GM19463 (cell line): ENCODE measurements at regions not wholly inside any gene's neighbourhood (a gene's known extent, or its start where the extent isn't known, plus 50 kb on each side); places are given as distances from the start of the nearest gene placed in this dataset.
"Not testable (repeated sequence)": the region's sequence is repeated elsewhere in the genome, so short reads cannot be mapped to it uniquely, and the experiment has no call there.

Experiments used
- ATAC-seq: cut with Tn5 transposase; IDR thresholded peaks from one replicate; pipeline ENCODE4 v1.9.1; 2021; ENCODE audit warnings: mild to moderate bottlenecking, moderate library complexity; ENCODE audit not compliant: unreplicated experiment

GRCh38 chr4:59583845-59584568, 1616.1 kb upstream of the ADGRL3 start:
- no peak for ATAC-seq

GRCh38 chr4:59597536-59598329, 1602.4 kb upstream of the ADGRL3 start:
- no peak for ATAC-seq

GRCh38 chr4:59598330-59598618, 1601.9 kb upstream of the ADGRL3 start:
- ATAC-seq = no peak

GRCh38 chr4:59608466-59608865, 1591.7 kb upstream of the ADGRL3 start:
- no peak for ATAC-seq

- ATAC-seq = no peak
Observed at GRCh38 chr4:59612235-59612634, 1587.9 kb upstream of the ADGRL3 start.

GRCh38 chr4:59615316-59615715, 1584.8 kb upstream of the ADGRL3 start:
- no peak for ATAC-seq

GRCh38 chr4:59629348-59629747, 1570.8 kb upstream of the ADGRL3 start:
- ATAC-seq = no peak

- ATAC-seq = no peak
Observed at GRCh38 chr4:59630235-59630634, 1569.9 kb upstream of the ADGRL3 start.

- no peak for ATAC-seq
Observed at GRCh38 chr4:59630922-59631321, 1569.2 kb upstream of the ADGRL3 start.

- ATAC-seq = no peak
Observed at GRCh38 chr4:59637596-59637995, 1562.5 kb upstream of the ADGRL3 start.

GRCh38 chr4:59643682-59644081, 1556.4 kb upstream of the ADGRL3 start:
- ATAC-seq = no peak

GRCh38 chr4:59644765-59645164, 1555.4 kb upstream of the ADGRL3 start:
- no peak for ATAC-seq

GRCh38 chr4:59646082-59646481, 1554.0 kb upstream of the ADGRL3 start:
- ATAC-seq = no peak

- no peak for ATAC-seq
Observed at GRCh38 chr4:59647011-59647410, 1553.1 kb upstream of the ADGRL3 start.

- no peak for ATAC-seq
Observed at GRCh38 chr4:59647500-59647899, 1552.6 kb upstream of the ADGRL3 start.

- ATAC-seq = no peak
Observed at GRCh38 chr4:59650861-59651260, 1549.3 kb upstream of the ADGRL3 start.

- ATAC-seq = no peak
Observed at GRCh38 chr4:59655996-59656395, 1544.1 kb upstream of the ADGRL3 start.

- no peak for ATAC-seq
Observed at GRCh38 chr4:59664771-59665170, 1535.4 kb upstream of the ADGRL3 start.

- no peak for ATAC-seq
Observed at GRCh38 chr4:59666645-59667044, 1533.5 kb upstream of the ADGRL3 start.

- ATAC-seq = no peak
Observed at GRCh38 chr4:59671037-59671436, 1529.1 kb upstream of the ADGRL3 start.

GRCh38 chr4:59676389-59676788, 1523.7 kb upstream of the ADGRL3 start:
- ATAC-seq = no peak

GRCh38 chr4:59676992-59677391, 1523.1 kb upstream of the ADGRL3 start:
- not testable (repeated sequence) for ATAC-seq

GRCh38 chr4:59685626-59686025, 1514.5 kb upstream of the ADGRL3 start:
- ATAC-seq = no peak
